DMS153 treated with DMSO at 0.1 percent for 48 hours (cell line): ENCODE measurements at regions not wholly inside any gene's neighbourhood (a gene's known extent, or its start where the extent isn't known, plus 50 kb on each side); places are given as distances from the start of the nearest gene placed in this dataset.

Experiments
- DNase-seq: peaks from one replicate; lab custom pipeline; 2025; ENCODE audit not compliant: unreplicated experiment; lab: John Stamatoyannopoulos, UW

DNA sequence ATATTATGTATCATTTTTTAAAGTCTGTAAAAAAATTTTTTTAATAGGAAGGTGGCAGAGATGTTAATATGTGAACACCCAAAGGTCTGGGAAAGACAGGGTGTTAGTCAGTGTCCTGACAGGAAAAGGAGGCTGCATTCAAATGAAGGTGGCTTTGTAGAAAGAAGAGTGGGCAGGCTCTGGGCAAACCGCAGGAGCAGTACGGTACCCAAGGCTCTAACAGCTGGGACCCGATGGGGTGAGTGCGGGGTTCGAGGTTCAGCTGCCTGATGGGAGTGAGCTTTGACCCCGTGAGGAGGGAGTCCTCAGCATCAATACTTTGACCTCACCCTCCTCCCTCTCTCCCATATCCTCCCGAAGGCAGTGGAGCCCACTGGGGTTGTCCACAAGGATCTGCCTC is 142.5 kb downstream of the C11orf91 start:
- DNase-seq: no peak

DNA sequence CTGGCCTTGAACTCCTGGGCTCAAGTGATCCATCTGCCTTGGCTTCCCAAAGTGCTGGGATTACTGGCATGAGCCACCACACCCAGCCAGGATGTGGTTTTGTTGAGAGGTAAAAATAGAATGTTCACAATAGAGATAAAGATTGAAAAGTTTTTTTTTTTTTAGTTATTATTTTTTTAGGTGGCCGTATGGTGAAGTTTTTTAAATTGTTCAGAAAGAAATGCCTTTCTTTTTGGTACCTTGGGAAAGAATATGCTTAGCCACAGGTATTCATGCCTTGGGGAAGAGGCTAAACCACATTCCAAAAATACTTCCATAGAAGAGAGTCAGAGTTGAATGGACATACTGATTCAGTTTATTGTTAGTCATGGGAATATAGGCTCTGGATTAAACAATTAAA is 143.4 kb downstream of the C11orf91 start:
- DNase-seq: no peak

DNA sequence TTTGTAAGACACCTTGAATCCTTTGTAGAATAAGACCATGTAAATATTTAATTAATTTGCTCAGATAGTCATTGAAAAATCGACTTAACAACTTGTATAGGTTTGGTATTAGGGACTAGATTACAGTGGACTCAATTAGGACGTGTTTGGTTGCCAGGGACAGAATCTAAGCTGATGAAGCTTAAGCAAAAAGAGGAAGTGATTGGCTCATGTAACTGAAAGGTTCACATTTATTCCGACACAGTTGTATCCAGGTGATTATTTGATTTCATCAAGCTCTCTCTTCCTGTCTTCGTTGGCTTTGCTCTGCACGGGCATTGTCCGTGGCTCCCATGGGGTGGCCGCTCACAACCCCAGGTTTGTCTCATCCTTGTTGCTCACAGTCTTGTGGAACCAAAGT is 146.4 kb downstream of the C11orf91 start:
- DNase-seq: no peak

DNA sequence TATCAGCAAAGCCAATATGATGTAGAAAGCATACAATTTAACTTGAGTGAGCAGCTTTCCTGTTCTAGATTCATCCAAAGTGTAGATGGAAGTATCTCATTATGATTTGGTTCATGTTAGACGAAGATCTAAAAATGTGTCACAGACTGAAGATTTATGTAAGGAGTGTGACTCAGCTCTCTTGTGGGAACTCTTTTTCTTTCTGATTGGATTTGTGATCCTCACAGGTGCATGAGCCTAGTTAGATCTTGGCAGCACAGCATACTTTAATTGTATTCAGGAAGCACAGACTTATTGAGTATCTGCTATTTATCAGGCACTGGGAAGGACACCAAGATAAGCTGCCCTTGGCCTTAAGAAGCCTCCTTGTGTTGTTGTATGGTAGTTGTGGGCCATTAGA is 147.1 kb downstream of the C11orf91 start:
- DNase-seq: no peak

DNA sequence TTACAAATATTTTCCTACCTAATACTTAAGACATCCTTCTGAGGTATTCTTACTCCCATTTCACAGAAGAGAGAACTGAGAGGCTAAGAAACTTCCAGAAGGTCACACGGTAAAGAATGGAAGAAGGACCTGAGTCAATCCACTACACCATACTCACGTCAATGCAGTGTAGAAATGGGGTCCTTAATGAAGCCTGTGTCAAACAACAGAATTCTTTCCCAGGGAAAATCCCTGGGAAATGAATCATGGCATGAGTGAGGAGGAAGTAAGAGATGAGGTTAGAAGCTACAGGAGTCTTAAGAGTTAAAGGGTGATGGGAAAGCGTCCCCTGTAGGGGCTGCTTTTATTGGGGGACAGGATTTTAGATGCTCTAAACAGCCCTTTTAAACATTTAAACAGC is 147.9 kb downstream of the C11orf91 start:
- DNase-seq: no peak

DNA sequence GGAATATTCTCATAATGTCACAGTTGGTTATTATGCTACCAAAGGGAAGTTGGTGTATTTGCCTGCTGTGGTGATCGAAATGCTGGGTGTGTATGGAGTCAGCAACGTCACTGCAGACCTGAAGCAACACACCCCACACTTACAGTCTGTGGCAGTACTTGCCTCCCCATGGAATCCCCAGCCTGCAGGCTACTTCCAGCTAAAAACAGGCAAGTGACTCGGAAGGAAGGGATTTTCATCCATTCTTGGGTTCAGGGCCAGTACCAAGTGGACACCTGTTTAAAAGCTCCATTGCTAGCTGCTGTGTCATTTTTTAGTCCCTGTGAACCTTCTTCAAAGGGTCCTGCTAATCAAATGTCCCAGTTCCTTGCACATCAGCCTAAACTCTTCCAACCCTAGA is 149.6 kb downstream of the C11orf91 start:
- DNase-seq: no peak

DNA sequence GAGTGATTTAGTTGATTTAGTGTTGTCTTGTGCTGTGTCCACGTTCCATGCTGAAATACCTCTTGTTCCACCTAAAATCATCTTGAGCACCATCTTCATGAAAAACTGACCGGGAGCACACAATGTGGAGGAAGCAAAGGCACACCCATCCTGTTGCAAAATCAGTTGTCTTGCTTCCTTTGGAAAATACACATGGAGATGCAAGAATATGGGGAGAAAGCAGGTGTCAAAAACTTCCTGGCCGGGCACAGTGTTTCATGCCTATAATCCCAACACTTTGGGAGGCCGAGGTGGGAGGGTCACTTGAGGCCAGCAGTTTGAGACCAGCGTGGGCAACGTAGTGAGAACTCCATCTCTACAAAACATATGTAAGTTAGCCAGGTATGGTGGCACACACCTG is 151.1 kb downstream of the C11orf91 start:
- no peak for DNase-seq

DNA sequence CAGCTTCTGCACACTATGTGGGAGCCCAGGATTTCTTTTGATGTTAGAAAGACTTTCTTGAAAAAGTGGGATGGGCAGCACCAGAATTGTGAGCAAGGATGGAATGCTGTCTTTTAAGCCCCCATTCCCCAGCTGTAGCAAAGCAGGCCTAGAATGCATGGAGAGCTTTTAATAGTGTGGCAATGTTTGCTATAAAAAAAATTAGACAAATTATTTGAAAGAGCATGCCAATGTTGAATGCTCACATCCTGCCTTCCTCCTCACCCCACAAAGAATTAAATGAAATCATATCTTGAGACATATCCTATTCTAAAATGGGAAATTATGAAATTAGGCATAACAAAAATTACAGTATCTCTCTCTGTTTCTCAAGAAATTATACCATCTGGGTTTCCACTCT is 154.7 kb downstream of the C11orf91 start:
- DNase-seq: no peak

DNA sequence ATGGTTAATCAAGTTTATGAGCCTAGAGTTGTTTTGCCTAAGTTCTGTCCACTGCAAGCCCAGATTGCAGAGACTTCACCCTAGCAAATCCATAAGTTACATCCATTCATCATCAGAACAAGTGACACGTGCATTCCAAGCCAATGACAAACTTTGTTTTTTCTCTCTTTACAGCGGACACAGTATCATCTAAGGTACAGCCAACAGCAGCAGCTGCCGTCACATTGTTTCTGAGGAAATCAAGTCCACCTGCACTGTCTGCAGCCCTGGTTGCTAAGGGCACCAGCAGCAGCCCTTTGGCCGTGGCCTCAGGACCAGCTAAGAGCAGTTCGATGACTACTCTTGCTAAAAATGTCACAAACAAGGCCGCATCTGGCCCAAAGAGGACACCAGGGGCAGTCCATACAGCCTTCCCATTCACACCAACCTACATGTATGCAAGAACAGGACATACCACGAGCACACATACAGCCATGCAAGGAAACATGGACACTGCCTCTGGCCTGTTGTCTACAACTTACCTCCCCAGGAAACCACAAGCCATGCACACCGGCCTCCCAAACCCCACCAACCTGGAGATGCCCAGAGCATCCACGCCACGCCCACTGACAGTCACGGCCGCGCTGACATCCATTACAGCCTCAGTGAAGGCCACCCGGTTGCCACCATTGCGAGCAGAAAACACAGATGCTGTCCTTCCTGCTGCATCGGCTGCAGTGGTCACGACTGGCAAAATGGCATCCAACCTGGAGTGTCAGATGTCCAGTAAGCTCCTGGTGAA is 155.8 kb downstream of the C11orf91 start:
- DNase-seq: no peak

DNA sequence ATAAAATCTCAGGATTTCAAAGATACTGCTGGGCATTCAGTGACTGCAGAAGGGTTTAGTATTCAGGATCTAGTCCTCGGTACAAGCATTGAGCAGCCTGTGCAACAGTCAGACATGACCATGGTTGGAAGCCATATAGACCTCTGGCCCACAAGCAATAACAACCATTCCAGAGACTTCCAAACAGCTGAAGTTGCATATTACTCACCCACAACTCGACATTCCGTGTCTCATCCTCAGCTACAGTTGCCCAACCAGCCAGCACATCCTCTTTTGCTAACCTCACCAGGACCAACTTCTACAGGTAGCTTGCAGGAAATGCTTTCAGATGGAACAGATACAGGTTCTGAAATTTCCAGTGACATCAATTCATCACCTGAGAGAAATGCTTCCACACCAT is 156.8 kb downstream of the C11orf91 start:
- no peak for DNase-seq

DNA sequence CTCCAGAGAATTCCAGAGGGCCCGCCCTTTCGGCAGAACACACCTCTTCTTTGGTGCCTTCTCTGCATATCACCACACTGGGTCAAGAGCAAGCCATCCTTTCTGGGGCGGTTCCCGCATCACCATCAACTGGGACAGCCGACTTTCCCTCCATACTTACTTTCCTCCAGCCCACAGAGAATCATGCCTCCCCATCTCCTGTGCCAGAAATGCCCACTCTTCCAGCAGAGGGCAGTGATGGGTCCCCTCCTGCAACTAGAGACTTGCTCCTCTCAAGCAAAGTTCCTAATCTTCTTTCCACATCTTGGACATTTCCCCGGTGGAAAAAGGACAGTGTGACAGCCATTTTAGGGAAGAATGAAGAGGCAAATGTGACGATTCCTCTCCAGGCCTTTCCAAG is 157.7 kb downstream of the C11orf91 start:
- DNase-seq: peak; percentile 4

DNA sequence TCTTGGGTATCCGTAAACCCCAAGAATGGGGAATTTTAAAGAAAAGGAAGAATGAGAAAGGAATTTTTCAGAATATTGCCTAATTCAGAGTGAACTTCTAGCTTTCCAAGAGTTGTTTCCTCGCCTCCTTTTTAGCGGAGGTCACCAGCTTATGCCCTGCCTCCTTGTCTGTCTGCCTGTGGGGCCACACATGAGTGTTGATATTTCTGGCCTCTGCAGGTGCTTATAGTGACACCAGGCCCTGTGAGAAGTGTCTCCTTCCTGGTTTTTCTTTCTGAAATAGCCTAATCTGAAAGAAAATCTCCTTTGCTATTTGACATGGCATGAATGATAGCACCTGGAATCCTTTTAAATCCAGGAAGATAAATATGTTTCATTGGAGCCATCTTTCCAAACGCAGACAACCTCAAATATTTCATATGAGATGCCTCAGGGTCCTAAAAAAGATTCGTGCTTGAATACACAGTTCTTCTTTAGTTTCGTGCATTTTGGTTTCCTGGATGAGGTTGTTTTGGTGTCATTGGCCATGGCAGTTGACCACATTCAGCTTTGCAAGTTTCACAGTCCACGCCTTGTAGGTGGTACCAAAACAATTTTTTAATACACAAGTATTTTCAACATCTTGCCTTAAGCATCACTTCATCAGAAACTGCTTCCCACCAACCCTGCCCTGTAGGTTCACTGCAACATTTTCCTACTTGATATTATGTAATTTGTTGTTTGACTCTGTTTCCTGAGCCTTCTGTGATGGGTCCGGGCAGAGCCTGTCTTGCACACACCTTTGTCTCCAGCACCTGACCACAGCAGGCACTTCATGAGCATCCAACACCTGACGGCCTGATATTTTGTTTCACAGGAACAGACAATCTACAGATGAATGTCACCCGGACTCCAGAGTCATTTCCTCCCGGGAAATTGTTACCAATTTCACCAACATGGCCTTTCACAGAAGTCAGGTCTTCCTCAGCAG is 159.4 kb downstream of the C11orf91 start:
- no peak for DNase-seq

DNA sequence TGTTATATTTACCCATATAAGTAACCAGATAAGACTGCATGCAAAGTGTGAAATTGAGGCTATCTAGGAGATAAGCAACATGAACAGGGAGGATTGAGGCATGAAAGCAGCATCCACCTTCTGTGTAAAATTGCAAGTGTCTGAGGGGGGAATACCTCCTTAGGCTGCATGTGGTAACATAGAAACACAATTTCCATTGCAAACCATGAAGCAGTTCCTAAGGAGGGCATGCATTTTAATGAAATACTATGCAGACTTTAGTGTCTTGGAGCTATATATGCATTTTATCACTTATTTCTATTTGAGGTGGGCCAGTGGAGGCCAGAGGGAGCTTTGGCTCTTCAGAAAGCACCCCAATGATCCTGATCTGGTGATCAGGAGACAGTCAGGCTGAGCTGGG is 160.2 kb downstream of the C11orf91 start:
- DNase-seq: no peak

DNA sequence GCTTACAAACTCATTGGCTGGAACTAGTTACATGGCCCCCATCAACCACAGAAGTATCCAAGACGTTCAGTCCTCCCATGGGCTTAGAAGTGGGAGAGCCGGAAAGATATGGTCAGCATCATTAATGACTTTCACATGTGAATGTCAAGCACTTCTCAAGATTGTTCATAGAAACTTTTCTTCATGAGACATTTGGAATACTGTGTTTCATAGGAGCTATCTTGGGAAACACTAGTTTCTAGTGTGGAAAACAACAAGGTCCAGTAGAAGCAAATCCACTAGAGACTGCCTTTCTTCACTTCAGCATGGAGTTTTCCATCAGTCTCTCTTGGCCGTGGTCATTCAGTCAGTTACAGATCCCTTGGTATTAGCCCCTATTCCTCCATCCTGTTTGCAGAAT is 160.9 kb downstream of the C11orf91 start:
- DNase-seq: no peak

DNA sequence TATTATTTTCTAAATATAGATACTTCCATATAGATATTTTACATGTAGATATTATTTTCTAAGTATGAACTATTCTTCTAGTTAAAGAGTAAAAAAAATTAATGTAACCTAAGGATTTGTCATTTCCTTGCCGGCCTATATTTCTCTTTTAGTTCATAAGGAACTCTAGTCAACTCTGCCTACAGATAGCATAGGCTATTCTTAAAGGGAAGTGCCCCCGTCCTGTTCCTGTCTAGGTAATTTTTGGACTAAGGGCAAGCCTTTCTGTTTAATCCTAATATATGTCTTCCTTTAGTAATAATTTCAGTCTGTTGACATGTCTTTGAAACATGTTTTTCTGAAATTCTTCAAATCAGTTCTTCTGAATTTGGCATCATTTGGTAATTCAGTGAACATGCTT is 161.9 kb downstream of the C11orf91 start:
- no peak for DNase-seq

DNA sequence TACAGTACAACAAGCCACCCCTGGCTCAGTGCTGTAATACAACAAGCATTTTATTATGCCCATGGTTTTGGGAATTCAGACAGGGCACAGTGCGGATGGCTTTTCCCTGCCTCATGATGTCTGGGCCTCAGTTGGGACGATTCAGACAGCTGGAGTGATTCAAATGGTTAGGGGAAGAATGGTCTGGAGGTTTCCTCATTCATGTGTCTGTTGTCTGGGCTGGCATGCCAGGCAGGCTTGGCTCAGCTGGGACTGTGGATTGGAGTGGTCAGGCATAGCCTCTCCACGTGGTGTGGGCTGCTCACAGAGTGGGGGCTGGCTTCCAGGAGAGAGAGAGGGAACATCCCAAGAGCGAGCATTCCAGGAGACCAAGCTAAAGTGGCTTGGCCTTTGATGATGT is 164.4 kb downstream of the C11orf91 start:
- no peak for DNase-seq

DNA sequence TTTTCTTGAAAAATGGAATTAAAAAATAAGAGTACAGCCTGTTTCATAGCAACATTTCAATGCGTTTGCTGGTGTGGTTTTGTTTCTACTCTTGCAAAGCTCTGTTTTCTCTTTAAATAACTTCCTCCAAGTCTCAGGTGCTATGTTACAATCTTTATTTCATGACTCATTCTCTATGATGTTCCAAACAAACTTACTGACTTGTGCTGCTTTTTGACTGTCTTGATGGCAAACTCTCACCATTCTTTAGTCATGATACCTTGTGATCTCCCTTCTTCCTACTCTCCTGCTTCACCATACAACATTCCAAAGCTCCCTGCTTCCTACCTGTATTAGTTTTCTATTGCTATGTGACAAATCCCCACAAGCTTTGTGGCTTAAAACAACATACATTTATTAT is 166.1 kb downstream of the C11orf91 start:
- no peak for DNase-seq

DNA sequence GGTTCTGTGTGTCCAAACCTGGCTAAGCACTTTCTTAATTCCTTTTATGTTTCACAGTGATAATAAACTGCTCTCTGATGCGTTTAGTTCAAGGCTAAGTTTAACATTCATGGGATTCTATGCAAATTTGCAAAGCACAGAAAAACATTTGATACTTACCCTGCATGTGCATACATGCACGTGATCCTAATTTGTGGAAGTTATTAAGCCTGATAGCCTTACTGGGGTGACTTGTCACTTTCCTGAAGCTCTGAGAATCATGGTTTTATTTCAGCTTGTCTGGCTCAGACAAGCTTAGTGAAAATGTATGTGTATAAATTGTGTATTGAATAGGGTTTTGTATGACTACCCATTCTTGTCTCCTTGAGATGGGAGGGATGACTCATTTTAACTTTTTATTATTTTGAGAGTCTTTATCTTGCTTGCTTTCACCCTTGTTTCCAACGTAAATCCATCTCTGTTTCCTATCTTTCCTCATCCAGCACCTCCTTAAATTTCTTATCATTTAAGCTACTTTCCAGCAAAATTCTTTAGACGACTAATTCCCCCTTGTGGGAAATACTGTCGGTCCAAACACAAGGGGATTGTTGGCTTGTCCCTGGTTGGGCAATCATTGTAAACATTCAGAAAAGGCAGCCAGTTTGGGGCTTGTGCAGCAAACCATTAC is 167.1 kb downstream of the C11orf91 start:
- DNase-seq: no peak

DNA sequence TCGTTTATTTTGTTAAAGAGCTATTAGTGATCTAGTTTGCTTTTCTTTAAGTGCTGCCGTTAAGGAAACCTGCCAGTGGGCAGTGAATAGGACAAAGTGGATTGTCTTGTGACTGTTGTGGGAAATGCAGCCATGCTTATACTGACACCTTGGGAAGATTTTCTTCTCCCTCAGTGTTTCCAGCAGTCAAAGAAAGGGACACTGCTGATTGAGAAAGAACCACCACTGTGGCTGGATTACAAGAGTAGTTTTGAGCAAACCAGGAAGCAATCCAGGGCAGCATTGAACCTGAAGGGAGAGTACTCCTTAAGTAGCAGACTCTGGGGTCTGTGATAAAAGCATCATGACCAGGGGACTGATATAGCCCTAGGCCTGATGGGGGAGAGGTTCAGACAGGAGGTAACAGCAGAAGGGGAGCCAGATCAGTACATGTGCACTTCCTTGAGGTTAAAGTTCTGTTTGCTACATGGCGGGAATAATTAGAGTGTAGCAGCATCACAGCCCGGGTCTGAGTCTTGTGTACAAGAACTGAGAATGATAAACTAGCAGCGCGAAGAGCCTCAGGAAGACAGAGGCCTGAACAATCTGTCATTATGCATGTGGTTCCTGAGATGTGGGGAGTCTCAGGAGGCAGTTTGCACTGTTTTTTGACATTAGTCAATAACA is 167.8 kb downstream of the C11orf91 start:
- DNase-seq: no peak

DNA sequence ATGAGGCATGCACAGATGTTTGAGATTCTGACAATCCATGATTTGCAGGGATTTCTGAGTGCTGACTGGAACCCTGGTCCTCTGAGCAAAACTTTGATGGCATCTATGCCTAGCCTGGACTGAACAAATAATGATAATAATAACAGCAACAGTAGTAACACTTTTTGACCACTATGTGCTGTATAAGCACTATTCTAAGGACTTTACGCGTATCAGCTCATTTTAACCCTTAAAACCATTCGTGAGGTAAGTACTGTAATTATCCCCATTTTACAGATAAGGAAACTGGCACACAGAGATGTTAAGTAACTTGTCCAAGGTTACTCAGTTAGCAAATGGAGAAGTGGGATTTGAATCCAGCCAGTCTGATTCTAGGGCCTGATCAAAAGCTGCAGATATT is 168.4 kb downstream of the C11orf91 start:
- DNase-seq: no peak

DNA sequence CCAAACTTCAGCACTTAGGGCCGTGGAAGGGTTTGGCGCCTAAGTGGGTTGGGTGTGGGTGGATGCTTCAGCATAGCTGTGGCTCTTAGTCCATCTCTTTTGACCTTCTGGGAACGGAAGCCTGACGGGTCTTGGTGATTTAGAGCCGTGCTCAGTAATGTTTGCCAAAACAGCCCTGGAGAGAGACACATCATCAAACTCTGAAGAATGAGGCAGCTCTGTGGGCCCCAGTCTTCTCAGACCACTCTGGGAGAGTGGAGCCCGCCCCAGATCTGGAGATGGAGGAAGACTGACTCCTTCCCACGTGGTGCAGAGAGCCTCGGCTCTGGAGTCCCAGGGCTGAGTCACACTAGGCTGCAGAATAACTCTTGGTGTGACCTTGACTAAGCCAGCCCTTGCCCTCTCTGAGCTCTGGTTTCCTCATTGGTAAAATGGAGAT is 168.9 kb downstream of the C11orf91 start:
- no peak for DNase-seq
